Gastrocnemius medialis (tissue), 4 donors: ENCODE measurements at regions not wholly inside any gene's neighbourhood (a gene's known extent, or its start where the extent isn't known, plus 50 kb on each side); places are given as distances from the start of the nearest gene placed in this dataset.

Source experiments
- ATAC-seq, 2 donors: fragments of 150-250 bp; one replicate each; pipeline ENCODE4 v1.9.1; 2016
- DNase-seq, 2 donors: peaks; one replicate each; pipeline ENCODE4 v3.0.0-alpha.2; 2019
- H3K27ac ChIP-seq, 4 donors: fragments of 200-600 bp; sonication (generic); 1 replicate in 1 of 4; 2 replicates in 3 of 4; pipeline ENCODE4 v1.5.1; 2016 to 2018; ENCODE audit warnings: mild to moderate bottlenecking in 2 of 4, moderate library complexity in 1 of 4
- H3K27me3 ChIP-seq, 3 donors: fragments of 200-600 bp; sonication (generic) in 2 of 3; 1 replicate in 1 of 3; 2 replicates in 2 of 3; pipeline versions ENCODE4 v1.5.1 to v1.6.0; 2016 to 2019; ENCODE audit warnings: mild to moderate bottlenecking in 1 of 3, moderate library complexity in 1 of 3
- H3K36me3 ChIP-seq, 2 donors: fragments of 200-600 bp; sonication (generic) in 1 of 2; one replicate each; pipeline ENCODE4 v1.5.1; 2017 to 2018
- H3K4me1 ChIP-seq, 2 donors: fragments of 200-600 bp; sonication (generic) in 1 of 2; one replicate each; pipeline ENCODE4 v1.5.1; 2016 to 2017; ENCODE audit warnings: mild to moderate bottlenecking in 2 of 2
- H3K4me3 ChIP-seq, 4 donors: fragments of 200-600 bp; sonication (generic) in 3 of 4; 1 replicate in 1 of 4; 2 replicates in 3 of 4; pipeline ENCODE4 v1.5.1; 2016 to 2019; ENCODE audit warnings: mild to moderate bottlenecking in 2 of 4
- H3K9me3 ChIP-seq, 3 donors: fragments of 200-600 bp; sonication (generic) in 2 of 3; 1 replicate in 1 of 3; 2 replicates in 2 of 3; pipeline ENCODE4 v1.5.1; 2016 to 2019
- CTCF ChIP-seq, 5 experiments: fragments of 450-650 bp in 3 of 5; fragments of 200-600 bp in 2 of 5; sonication (generic) in 2 of 5; IDR thresholded peaks in 4 of 5; conservative IDR thresholded peaks in 1 of 5; 1 replicate in 4 of 5; 2 replicates in 1 of 5; pipeline ENCODE4 v1.5.1; 2016 to 2019; ENCODE audit warnings: antibody characterized with exemption in 5 of 5, mild to moderate bottlenecking in 3 of 5, moderate library complexity in 3 of 5
- POLR2A ChIP-seq, 2 donors: fragments of 450-650 bp; IDR thresholded peaks; one replicate each; pipeline ENCODE4 v1.6.1; 2017; ENCODE audit warnings: antibody characterized with exemption in 2 of 2, mild to moderate bottlenecking in 2 of 2, moderate library complexity in 2 of 2
- in situ Hi-C, 4 donors: fragments of 200-750 bp; cut with MboI; loops; one replicate each; pipeline versions ENCODE4 v1.15.0 to v1.8.0; 2017; ENCODE audit warnings: low sequenced_read_pairs in 4 of 4
- intact Hi-C: fragments of 100-400 bp; cut with DNase I; formaldehyde crosslinking; loops from one replicate; pipeline ENCODE4 v1.15.1; 2023; ENCODE audit warnings: low total_unique reads

- Histone ChIP-seq H3K36me3 (no peaks in the 10 kb centered on the region), H3K27me3 (no peaks in the 10 kb centered on the region), H3K4me3 (no peak overlapping the region), H3K9me3 (no peaks in the 10 kb centered on the region), H3K4me1 (no peaks in the 10 kb centered on the region), H3K27ac (no peak overlapping the region)
- no peak for ATAC-seq
- intact Hi-C loops (no loop called here), in situ Hi-C loops (no loop called here)
- TF ChIP-seq CTCF (IDR thresholded peaks at IDR 0.05 in 4 of 5, conservative IDR thresholded peaks at IDR 0.05 in 1 of 5) (no peak), POLR2A (IDR thresholded peaks at IDR 0.05) (no peak)
- DNase-seq, result no peak
Observed at GRCh38 chr9:88706193-88707113, 171.5 kb downstream of the NXNL2 start.

DNA sequence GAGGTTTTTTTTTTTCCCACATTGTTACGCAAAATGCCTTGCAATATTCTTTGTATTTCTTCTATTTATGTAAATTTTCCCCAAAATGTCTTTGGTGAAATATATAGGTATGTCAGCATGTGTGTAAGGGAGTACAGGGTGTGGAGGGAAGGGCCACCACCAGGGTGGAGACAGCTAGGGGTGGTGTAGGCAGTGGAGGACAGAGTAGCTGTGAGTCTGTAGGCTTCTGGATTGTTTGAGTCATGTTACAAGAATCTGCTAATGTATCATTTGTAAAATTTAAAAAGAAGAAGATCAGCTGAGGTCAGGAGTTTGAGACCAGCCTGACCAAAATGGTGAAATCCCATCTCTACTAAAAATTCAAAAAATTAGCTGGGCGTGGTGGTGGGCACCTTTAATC, 175.5 kb downstream of the NXNL2 start:
- TF ChIP-seq POLR2A (IDR thresholded peaks at IDR 0.05) (no peak), CTCF (IDR thresholded peaks at IDR 0.05 in 4 of 5, conservative IDR thresholded peaks at IDR 0.05 in 1 of 5) (no peak)
- H3K27me3 ChIP-seq, result no peaks in the 10 kb centered on the region
- H3K9me3 ChIP-seq, result no peaks in the 10 kb centered on the region
- intact Hi-C loops, result no loop called here
- no peak for DNase-seq
- H3K27ac ChIP-seq, result no peak overlapping the region
- in situ Hi-C loops, result no loop called here
- no peak overlapping the region for H3K4me3 ChIP-seq
- no peaks in the 10 kb centered on the region for H3K4me1 ChIP-seq
- ATAC-seq, result no peak
- no peaks in the 10 kb centered on the region for H3K36me3 ChIP-seq

DNA sequence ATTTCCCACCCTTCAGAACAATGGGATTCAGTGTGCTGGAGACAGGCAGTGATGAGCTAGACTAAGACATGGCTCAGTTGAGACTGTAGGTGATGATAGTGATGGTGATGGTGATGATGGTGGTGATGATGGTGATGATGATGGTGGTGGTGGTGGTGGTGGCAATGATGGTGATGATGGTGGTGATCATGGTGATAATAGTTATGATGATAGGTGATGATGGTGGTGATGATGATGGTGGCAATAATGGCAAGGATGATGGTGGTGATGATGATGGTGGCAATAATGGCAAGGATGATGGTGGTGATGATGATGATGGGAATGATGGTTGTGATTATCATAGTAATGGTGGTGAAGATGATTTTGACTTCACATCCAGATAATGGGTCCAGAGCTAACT, 176.7 kb downstream of the NXNL2 start:
- in situ Hi-C loops, result no loop called here
- intact Hi-C loops, result no loop called here
- TF ChIP-seq POLR2A (IDR thresholded peaks at IDR 0.05), result no peak
- no peaks in the 10 kb centered on the region for H3K36me3 ChIP-seq
- no peak overlapping the region for H3K27ac ChIP-seq
- ATAC-seq, result no peak
- no peak overlapping the region for H3K4me3 ChIP-seq
- DNase-seq, result no peak
- no peaks in the 10 kb centered on the region for H3K9me3 ChIP-seq
- no peaks in the 10 kb centered on the region for H3K27me3 ChIP-seq
- H3K4me1 ChIP-seq, result no peaks in the 10 kb centered on the region

GRCh38 chr9:88712484-88712883, 177.5 kb downstream of the NXNL2 start:
- H3K27me3 ChIP-seq, result no peaks in the 10 kb centered on the region
- H3K27ac ChIP-seq, result no peak overlapping the region
- H3K4me3 ChIP-seq, result no peak overlapping the region
- H3K36me3 ChIP-seq, result no peaks in the 10 kb centered on the region
- in situ Hi-C loops, result no loop called here
- no peak for TF ChIP-seq CTCF (IDR thresholded peaks at IDR 0.05 in 4 of 5, conservative IDR thresholded peaks at IDR 0.05 in 1 of 5)
- no peak for TF ChIP-seq POLR2A (IDR thresholded peaks at IDR 0.05)
- H3K4me1 ChIP-seq, result no peaks in the 10 kb centered on the region
- intact Hi-C loops, result no loop called here
- no peaks in the 10 kb centered on the region for H3K9me3 ChIP-seq
- DNase-seq, result no peak
- ATAC-seq, result no peak

GRCh38 chr9:88713010-88713409, 178.0 kb downstream of the NXNL2 start:
- no peaks in the 10 kb centered on the region for H3K36me3 ChIP-seq
- H3K9me3 ChIP-seq, result no peaks in the 10 kb centered on the region
- no peak for ATAC-seq
- intact Hi-C loops, result no loop called here
- H3K4me1 ChIP-seq, result no peaks in the 10 kb centered on the region
- no peak overlapping the region for H3K4me3 ChIP-seq
- no peak overlapping the region for H3K27ac ChIP-seq
- in situ Hi-C loops, result no loop called here
- no peak for DNase-seq
- TF ChIP-seq POLR2A (IDR thresholded peaks at IDR 0.05), result no peak
- TF ChIP-seq CTCF (IDR thresholded peaks at IDR 0.05 in 4 of 5, conservative IDR thresholded peaks at IDR 0.05 in 1 of 5), result no peak
- no peaks in the 10 kb centered on the region for H3K27me3 ChIP-seq
